OCI-LY7 (cell line): ENCODE measurements at regions not wholly inside any gene's neighbourhood (a gene's known extent, or its start where the extent isn't known, plus 50 kb on each side); places are given as distances from the start of the nearest gene placed in this dataset.

Source experiments
- BruUV-seq: library from RNA; stranded (reverse); fragments of 400-500 nt; replicated peaks from 2 replicates; lab custom pipeline; 2021; lab: Mats Ljungman, UMichigan
- CTCF ChIA-PET: fragments of 300-600 bp; sonication (Branson Sonifier 250); formaldehyde crosslinking; loops from one replicate; lab custom pipeline; 2022; ENCODE audit warnings: antibody characterized with exemption; ENCODE audit not compliant: unreplicated experiment; lab: Charles Lee
- POLR2A ChIA-PET: fragments of 300-600 bp; sonication (Branson Sonifier 250); formaldehyde crosslinking; loops from one replicate; lab custom pipeline; 2022; ENCODE audit warnings: antibody characterized with exemption; lab: Charles Lee
- DNase-seq: peaks from one replicate; pipeline ENCODE4 v3.0.0-alpha.2; 2015; ENCODE audit warnings: low spot score
- H2AFZ ChIP-seq: fragments of 200-600 bp; sonication (generic), shearing (Covaris generic); 2 replicates; pipeline ENCODE4 v1.6.1; 2014; ENCODE audit warnings: mild to moderate bottlenecking, antibody characterized with exemption, low read length, moderate library complexity
- H3K27ac ChIP-seq: fragments of 200-600 bp; sonication (generic); 2 replicates; pipeline ENCODE4 v1.5.1; 2014; ENCODE audit warnings: mixed run types, low read depth, mild to moderate bottlenecking, moderate library complexity, low read length, inconsistent platforms; ENCODE audit not compliant: poor library complexity, severe bottlenecking
- H3K36me3 ChIP-seq: fragments of 200-600 bp; sonication (generic); 2 replicates; pipeline ENCODE4 v1.6.1; 2014; ENCODE audit warnings: mild to moderate bottlenecking, antibody characterized with exemption, low read length, moderate library complexity, mixed read lengths; ENCODE audit not compliant: insufficient read depth
- H3K4me1 ChIP-seq: fragments of 200-600 bp; sonication (generic); 2 replicates; pipeline ENCODE4 v1.5.1; 2014; ENCODE audit warnings: mild to moderate bottlenecking, low read length; ENCODE audit not compliant: insufficient read depth, poor library complexity, severe bottlenecking
- H3K4me2 ChIP-seq: fragments of 200-600 bp; sonication (generic); 2 replicates; pipeline ENCODE4 v1.6.1; 2014; ENCODE audit warnings: mild to moderate bottlenecking, low read length
- H3K4me3 ChIP-seq: fragments of 200-600 bp; sonication (generic); 2 replicates; pipeline ENCODE4 v1.5.1; 2014; ENCODE audit warnings: mild to moderate bottlenecking, low read depth, low read length; ENCODE audit not compliant: poor library complexity, severe bottlenecking
- H3K79me2 ChIP-seq: fragments of 200-600 bp; sonication (generic); 2 replicates; pipeline ENCODE4 v1.6.1; 2016; ENCODE audit warnings: low read depth, mild to moderate bottlenecking, low read length, moderate library complexity, mixed read lengths; ENCODE audit not compliant: insufficient read depth
- H3K9me2 ChIP-seq: fragments of 200-600 bp; sonication (generic); 2 replicates; pipeline ENCODE4 v1.6.1; 2016; ENCODE audit warnings: mild to moderate bottlenecking, low read length, mixed read lengths; ENCODE audit not compliant: insufficient read depth
- H3K9me3 ChIP-seq: fragments of 200-600 bp; sonication (generic); 2 replicates; pipeline ENCODE4 v1.6.1; 2014; ENCODE audit warnings: mild to moderate bottlenecking, mixed run types, low read length, mixed read lengths
- H4K20me1 ChIP-seq: fragments of 200-600 bp; sonication (generic); 2 replicates; pipeline ENCODE4 v1.6.1; 2014; ENCODE audit warnings: mild to moderate bottlenecking, antibody characterized with exemption, low read length, moderate library complexity, mixed read lengths; ENCODE audit not compliant: insufficient read depth
- EZH2phosphoT487 ChIP-seq: fragments of 200-600 bp; sonication (generic); IDR thresholded peaks from 2 replicates; pipeline ENCODE4 v1.6.1; 2018; ENCODE audit warnings: low read depth, borderline replicate concordance, mild to moderate bottlenecking, mixed run types, antibody characterized with exemption, low read length, moderate library complexity, mixed read lengths
- intact Hi-C: fragments of 100-400 bp; cut with micrococcal nuclease; formaldehyde crosslinking; loops from one replicate; pipeline ENCODE4 v1.10.0; 2022; ENCODE audit not compliant: unreplicated experiment
- TF ChIP-seq, protein P1 (sequence below): fragments of 200-600 bp; sonication (generic); conservative IDR thresholded peaks from 2 replicates; pipeline ENCODE4 v1.5.1; 2014; ENCODE audit warnings: mild to moderate bottlenecking, antibody characterized with exemption, low read length, moderate library complexity, mixed read lengths

DNA sequence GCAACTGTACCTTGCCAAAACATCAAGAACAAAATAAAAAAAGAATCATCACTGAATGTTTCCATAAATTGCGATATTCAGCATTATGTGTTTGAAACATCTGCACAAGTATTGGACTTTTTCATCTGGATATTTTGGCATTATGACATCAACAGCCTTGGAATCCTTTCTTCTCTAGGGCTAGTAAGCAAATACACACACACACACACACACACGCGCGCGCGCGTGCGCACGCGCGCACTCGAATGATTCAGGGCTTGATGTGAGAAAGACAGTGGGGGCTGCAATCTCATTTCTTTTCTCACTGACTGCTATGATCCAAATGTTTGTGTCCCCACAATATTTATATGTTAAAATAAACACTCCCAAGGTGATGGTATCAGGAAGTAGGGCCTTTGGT, 90.0 kb upstream of the SLC38A4 start:
- no peaks in the 10 kb centered on the region for H4K20me1 ChIP-seq
- no TSS peak for BruUV-seq
- no peak for TF ChIP-seq EZH2phosphoT487
- TF ChIP-seq, protein P1, sequence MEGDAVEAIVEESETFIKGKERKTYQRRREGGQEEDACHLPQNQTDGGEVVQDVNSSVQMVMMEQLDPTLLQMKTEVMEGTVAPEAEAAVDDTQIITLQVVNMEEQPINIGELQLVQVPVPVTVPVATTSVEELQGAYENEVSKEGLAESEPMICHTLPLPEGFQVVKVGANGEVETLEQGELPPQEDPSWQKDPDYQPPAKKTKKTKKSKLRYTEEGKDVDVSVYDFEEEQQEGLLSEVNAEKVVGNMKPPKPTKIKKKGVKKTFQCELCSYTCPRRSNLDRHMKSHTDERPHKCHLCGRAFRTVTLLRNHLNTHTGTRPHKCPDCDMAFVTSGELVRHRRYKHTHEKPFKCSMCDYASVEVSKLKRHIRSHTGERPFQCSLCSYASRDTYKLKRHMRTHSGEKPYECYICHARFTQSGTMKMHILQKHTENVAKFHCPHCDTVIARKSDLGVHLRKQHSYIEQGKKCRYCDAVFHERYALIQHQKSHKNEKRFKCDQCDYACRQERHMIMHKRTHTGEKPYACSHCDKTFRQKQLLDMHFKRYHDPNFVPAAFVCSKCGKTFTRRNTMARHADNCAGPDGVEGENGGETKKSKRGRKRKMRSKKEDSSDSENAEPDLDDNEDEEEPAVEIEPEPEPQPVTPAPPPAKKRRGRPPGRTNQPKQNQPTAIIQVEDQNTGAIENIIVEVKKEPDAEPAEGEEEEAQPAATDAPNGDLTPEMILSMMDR, result no peak
- H3K79me2 ChIP-seq, result no peaks in the 10 kb centered on the region
- no peaks in the 10 kb centered on the region for H3K4me1 ChIP-seq
- H2AFZ ChIP-seq, result no peak overlapping the region
- ChIA-PET POLR2A (no interaction called here), CTCF (no interaction called here)
- H3K27ac ChIP-seq, result no peak overlapping the region
- H3K4me3 ChIP-seq, result no peak overlapping the region
- H3K9me3 ChIP-seq, result no peaks in the 10 kb centered on the region
- no peak overlapping the region for H3K4me2 ChIP-seq
- no peak for DNase-seq
- H3K9me2 ChIP-seq, result no peaks in the 10 kb centered on the region
- intact Hi-C loops, result no loop called here
- H3K36me3 ChIP-seq, result no peaks in the 10 kb centered on the region

DNA sequence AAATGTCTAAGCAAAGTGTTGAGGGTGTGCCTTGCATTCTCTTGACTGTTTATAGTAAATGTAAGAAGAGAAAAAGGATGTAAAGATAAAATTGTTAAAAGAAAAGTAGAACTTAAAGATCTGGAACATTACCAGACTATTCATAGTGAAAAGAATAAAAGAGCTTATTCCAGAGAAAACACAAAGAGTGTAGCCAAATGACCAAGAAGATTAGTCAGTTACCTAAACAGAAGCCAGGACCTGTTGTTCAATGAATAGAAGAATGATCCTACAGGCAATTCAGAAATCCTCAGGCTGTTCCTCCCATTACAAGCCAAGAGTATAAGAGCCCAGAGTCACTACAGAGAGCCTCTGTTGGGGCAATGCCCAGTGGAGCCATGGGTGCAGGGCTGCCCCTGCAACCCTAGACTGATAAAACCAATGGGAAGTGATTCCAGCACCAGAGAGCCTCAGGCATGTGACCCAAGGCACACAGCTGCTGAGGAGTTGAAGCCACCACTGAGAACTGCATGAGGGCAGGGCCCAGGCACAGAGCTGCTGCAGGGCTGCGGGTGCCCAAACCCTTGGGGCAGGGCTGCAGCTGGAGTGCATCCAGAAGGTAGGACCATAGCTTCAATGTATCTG, 91.1 kb upstream of the SLC38A4 start:
- POLR2A ChIA-PET, result no interaction called here
- no peak overlapping the region for H3K4me2 ChIP-seq
- H3K36me3 ChIP-seq, result no peaks in the 10 kb centered on the region
- H3K9me2 ChIP-seq, result no peaks in the 10 kb centered on the region
- H3K79me2 ChIP-seq, result no peaks in the 10 kb centered on the region
- intact Hi-C loops, result no loop called here
- no peak for DNase-seq
- H3K27ac ChIP-seq, result no peak overlapping the region
- H3K4me3 ChIP-seq, result no peak overlapping the region
- H4K20me1 ChIP-seq, result no peaks in the 10 kb centered on the region
- TF ChIP-seq EZH2phosphoT487, result no peak
- TF ChIP-seq, protein P1, result no peak
- no peak overlapping the region for H2AFZ ChIP-seq
- CTCF ChIA-PET, result no interaction called here
- BruUV-seq, result no TSS peak
- H3K9me3 ChIP-seq, result no peaks in the 10 kb centered on the region
- H3K4me1 ChIP-seq, result no peaks in the 10 kb centered on the region

DNA sequence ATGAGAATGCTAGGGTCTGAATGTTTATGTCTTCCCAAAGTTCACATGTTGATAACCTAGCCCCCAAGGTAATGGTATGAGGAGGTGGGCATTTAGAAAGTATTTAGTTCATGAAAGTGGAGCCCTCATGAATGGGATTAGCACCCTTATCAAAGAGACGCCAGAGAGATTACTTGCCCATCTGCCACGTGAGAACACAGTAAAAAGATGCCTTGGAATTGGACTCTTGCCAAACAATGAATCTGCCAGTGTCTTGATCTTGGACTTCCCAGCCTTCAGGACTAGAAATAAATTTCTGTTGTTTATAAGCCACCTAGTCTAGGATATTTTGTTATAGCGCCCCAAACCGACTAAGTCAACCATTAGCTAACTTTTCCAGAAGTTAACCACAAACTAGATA, 92.0 kb upstream of the SLC38A4 start:
- no peaks in the 10 kb centered on the region for H3K9me2 ChIP-seq
- H3K4me2 ChIP-seq, result no peak overlapping the region
- H3K36me3 ChIP-seq, result no peaks in the 10 kb centered on the region
- intact Hi-C loops, result no loop called here
- H3K9me3 ChIP-seq, result no peaks in the 10 kb centered on the region
- no TSS peak for BruUV-seq
- H4K20me1 ChIP-seq, result no peaks in the 10 kb centered on the region
- DNase-seq, result no peak
- H3K27ac ChIP-seq, result no peak overlapping the region
- TF ChIP-seq, protein P1, result no peak
- TF ChIP-seq EZH2phosphoT487, result no peak
- H3K4me3 ChIP-seq, result no peak overlapping the region
- POLR2A ChIA-PET, result interaction anchor here (0.7 kb wide), 1 partner anchor 16 kb away, joined by 3 read pairs; no protein-coding TSS in a partner anchor
- H3K4me1 ChIP-seq, result no peaks in the 10 kb centered on the region
- no peak overlapping the region for H2AFZ ChIP-seq
- CTCF ChIA-PET, result no interaction called here
- no peaks in the 10 kb centered on the region for H3K79me2 ChIP-seq
